ENCODE measurements at regions not wholly inside any gene's neighbourhood (a gene's known extent, or its start where the extent isn't known, plus 50 kb on each side); places are given as distances from the start of the nearest gene placed in this dataset.

DNA sequence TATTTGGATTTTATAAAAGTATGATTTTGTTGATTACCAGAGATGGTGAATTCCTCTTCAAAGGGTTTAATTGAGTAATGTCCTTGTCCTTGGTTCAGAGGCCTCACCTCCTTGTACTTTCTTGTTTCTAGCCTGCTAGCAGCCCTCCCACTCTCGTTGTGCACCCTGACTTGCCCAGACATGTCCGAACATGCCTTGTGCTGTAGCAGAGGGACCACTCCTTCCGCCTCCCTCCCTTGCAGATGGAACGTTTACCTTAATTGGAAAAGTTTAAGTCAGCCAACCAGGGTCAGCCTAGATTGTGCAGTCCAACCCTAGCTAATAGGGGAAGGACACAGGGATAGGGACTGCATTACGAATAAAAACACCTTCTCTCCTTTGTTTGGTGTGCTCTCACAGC is 406.9 kb upstream of the NMUR2 start:
- DNase-seq (ENCODE audit: low spot score): no peak
- in situ Hi-C loops (cut with MboI; ENCODE audit: low sequenced_read_pairs, unreplicated experiment): no loop called here
- TF ChIP-seq, protein P1, sequence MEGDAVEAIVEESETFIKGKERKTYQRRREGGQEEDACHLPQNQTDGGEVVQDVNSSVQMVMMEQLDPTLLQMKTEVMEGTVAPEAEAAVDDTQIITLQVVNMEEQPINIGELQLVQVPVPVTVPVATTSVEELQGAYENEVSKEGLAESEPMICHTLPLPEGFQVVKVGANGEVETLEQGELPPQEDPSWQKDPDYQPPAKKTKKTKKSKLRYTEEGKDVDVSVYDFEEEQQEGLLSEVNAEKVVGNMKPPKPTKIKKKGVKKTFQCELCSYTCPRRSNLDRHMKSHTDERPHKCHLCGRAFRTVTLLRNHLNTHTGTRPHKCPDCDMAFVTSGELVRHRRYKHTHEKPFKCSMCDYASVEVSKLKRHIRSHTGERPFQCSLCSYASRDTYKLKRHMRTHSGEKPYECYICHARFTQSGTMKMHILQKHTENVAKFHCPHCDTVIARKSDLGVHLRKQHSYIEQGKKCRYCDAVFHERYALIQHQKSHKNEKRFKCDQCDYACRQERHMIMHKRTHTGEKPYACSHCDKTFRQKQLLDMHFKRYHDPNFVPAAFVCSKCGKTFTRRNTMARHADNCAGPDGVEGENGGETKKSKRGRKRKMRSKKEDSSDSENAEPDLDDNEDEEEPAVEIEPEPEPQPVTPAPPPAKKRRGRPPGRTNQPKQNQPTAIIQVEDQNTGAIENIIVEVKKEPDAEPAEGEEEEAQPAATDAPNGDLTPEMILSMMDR (IDR thresholded peaks at IDR 0.05; ENCODE audit: borderline replicate concordance, control extremely low read depth, extremely low read depth, insufficient read depth, missing control alignments): no peak

DNA sequence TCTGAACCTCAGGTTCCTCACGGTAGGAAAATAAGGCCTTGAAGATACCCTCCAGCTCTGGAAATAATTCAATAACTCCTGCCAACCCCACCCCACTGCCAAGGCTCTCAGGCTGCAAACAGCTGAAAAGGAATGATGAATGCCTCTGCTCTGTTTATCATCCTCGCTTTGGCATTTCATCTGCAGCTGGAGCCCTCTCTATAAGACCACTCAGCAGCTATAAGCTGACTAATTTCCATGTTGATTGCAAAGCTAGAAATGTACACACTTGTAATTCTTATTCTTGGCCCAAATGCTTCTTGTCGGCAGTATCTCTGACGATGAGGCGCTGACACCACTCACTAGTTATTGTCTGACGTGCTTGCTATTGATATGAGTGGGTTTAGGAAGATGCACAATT is 408.4 kb upstream of the NMUR2 start:
- TF ChIP-seq, protein P1 (IDR thresholded peaks at IDR 0.05; ENCODE audit: borderline replicate concordance, control extremely low read depth, extremely low read depth, insufficient read depth, missing control alignments): no peak
- in situ Hi-C loops (cut with MboI; ENCODE audit: low sequenced_read_pairs, unreplicated experiment): no loop called here
- no peak for DNase-seq (ENCODE audit: low spot score)

DNA sequence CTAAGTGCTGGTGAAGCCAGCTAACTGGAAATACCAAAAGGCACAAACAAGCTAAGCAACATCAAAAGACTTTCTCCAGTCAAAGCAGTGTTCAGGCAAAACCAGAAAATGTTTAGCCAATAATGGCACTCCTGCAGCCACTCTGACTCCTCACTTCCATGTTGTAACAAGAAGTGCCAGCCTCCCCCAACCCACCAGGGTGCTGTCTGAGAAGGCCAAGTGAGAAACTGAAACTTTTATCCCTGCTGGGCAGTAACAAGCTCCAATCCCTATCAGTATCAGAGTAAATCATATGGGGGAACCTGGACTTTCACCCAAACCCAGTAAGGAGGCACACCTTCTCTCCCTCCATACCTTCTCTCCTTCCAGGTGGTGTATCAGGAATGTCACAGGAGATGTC is 414.8 kb upstream of the NMUR2 start:
- DNase-seq (ENCODE audit: low spot score): no peak

DNA sequence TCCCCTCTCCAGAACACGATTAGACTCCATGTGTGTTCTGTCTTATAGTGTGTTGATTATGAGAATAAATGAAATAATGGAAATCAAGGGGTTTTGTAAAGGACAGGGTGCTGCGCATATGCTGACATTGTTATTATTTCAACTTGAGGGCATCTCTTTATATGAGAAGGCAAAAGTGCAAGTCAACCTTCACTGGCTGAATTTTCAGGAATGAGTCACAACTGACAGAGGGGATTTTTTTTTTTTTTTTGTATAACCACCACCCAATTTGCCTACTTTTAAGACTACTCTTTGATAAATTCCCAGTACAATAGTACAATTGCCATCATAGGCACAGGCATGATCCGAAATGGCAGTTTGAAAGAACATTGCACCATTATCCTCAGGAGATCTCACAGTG is 419.2 kb upstream of the NMUR2 start:
- no peak for DNase-seq (ENCODE audit: low spot score)
- in situ Hi-C loops (cut with MboI; ENCODE audit: low sequenced_read_pairs, unreplicated experiment): no loop called here
- TF ChIP-seq, protein P1 (IDR thresholded peaks at IDR 0.05; ENCODE audit: borderline replicate concordance, control extremely low read depth, extremely low read depth, insufficient read depth, missing control alignments): no peak

More for the DNA sequence above, 414.8 kb upstream of the NMUR2 start:
- in situ Hi-C loops (cut with MboI; ENCODE audit: low sequenced_read_pairs, unreplicated experiment): no loop called here
- TF ChIP-seq, protein P1 (IDR thresholded peaks at IDR 0.05; ENCODE audit: borderline replicate concordance, control extremely low read depth, extremely low read depth, insufficient read depth, missing control alignments): no peak

DNA sequence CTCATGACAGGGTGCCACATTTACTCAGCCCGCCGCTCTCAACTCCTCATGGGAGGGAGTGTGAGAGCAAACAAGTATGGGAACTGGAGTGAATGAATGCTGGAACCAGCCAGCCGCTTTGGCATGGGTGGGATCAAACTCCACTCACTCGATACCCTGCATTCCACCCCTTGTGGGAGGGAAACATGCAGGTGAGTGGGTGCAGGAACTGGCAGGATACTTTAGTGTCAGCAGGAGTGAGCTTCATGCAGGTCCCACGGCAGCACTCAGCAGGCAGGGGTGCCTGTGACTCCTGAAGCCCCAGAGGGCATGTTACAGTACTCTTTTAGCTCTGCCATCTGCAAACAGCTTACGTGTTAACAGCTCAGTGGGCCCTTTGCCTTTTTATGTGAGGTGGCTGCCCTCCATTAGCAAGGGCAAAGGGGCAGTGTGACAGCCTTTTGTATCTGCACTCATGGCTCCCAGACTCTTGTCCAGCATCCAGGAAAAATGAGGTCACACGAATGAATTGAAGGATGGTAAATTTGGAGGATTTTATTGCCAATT is 433.2 kb upstream of the NMUR2 start:
- DNase-seq (ENCODE audit: low spot score): no peak
- TF ChIP-seq, protein P1 (IDR thresholded peaks at IDR 0.05; ENCODE audit: borderline replicate concordance, control extremely low read depth, extremely low read depth, insufficient read depth, missing control alignments): no peak
- in situ Hi-C loops (cut with MboI; ENCODE audit: low sequenced_read_pairs, unreplicated experiment): no loop called here

DNA sequence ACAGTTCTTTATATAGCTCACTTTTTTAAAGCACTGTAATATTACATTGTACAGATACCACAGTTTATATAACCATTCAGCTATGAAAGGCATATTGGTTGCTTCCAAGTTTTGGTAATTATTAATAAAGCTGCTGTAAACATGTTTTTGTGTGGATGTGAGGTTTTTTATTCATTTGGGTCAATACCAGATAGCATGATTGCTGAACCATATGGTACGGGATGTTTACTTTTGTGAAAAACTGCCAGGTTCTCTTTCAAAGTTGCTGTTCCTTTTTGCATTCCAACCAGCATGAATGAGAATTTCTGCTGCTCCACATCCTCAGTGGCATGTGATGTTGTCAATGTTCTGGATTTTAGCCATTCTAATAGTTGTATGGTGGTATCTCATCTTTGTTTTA is 439.6 kb upstream of the NMUR2 start:
- DNase-seq (ENCODE audit: low spot score): no peak
- TF ChIP-seq, protein P1 (IDR thresholded peaks at IDR 0.05; ENCODE audit: borderline replicate concordance, control extremely low read depth, extremely low read depth, insufficient read depth, missing control alignments): no peak
- in situ Hi-C loops (cut with MboI; ENCODE audit: low sequenced_read_pairs, unreplicated experiment): no loop called here

DNA sequence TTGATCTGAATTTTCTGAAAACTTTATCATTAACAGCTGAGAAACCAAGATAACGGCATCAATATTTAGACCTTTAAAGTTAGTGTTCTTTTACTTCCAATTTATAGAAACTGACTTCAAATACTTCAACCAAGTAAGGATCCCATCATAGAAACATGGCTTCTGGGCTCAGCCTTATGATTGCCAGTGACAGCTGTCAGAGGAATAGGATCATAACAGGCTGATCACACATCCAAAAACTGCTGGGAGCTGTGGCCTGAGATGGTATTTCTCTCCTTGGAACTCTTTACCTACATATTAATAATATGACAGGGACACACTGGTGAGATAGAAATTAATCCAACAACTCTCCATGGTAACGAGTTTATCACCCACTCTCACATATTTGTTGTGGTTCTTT is 448.3 kb upstream of the NMUR2 start:
- in situ Hi-C loops (cut with MboI; ENCODE audit: low sequenced_read_pairs, unreplicated experiment): no loop called here
- DNase-seq (ENCODE audit: low spot score): no peak
- TF ChIP-seq, protein P1 (IDR thresholded peaks at IDR 0.05; ENCODE audit: borderline replicate concordance, control extremely low read depth, extremely low read depth, insufficient read depth, missing control alignments): no peak
